IMR-90 (cell line): ENCODE measurements at regions not wholly inside any gene's neighbourhood (a gene's known extent, or its start where the extent isn't known, plus 50 kb on each side); places are given as distances from the start of the nearest gene placed in this dataset.

Source experiments
- ATAC-seq: fragments of 200-7000 bp; cut with Tn5 transposase; 2 replicates; pipeline ENCODE4 v1.9.1; 2020; ENCODE audit warnings: low read depth, mild to moderate bottlenecking, moderate library complexity
- BruUV-seq: library from RNA; stranded (reverse); fragments of 400-500 nt; replicated peaks from 2 replicates; lab custom pipeline; 2021; lab: Mats Ljungman, UMichigan
- CTCF ChIA-PET: fragments of 300-600 bp; formaldehyde crosslinking; extraction: SDS; loops from one replicate; lab custom pipeline; 2021; ENCODE audit warnings: antibody characterized with exemption; lab: Yijun Ruan, JAX
- POLR2A ChIA-PET: fragments of 300-600 bp; sonication (Branson Sonifier 250); formaldehyde crosslinking; loops from one replicate; lab custom pipeline; 2022; ENCODE audit warnings: antibody characterized with exemption; ENCODE audit not compliant: unreplicated experiment; lab: Charles Lee
- DNase-seq: peaks from one replicate; pipeline ENCODE4 v3.0.0; 2013
- H2AFZ ChIP-seq: replicated peaks from 2 replicates; pipeline ENCODE3; 2013; ENCODE audit warnings: low read length, mild to moderate bottlenecking; ENCODE audit not compliant: poor library complexity
- H2AK5ac ChIP-seq: 2 replicates; pipeline ENCODE4 v1.6.1; 2013; ENCODE audit warnings: low read depth, low read length, inconsistent platforms
- H2AK9ac ChIP-seq: replicated peaks from 2 replicates; pipeline ENCODE3; 2013; ENCODE audit warnings: mild to moderate bottlenecking, low read depth, low read length, moderate library complexity; ENCODE audit not compliant: poor library complexity
- H2BK120ac ChIP-seq: 2 replicates; pipeline ENCODE4 v1.6.1; 2013; ENCODE audit warnings: low read depth, low read length, inconsistent platforms
- H2BK15ac ChIP-seq: 3 replicates; pipeline ENCODE4 v1.6.1; 2013; ENCODE audit warnings: low read depth, low read length, inconsistent platforms
- H2BK20ac ChIP-seq: 2 replicates; pipeline ENCODE4 v1.6.1; 2013; ENCODE audit warnings: low read depth, mild to moderate bottlenecking, inconsistent platforms, low read length, moderate library complexity
- H2BK5ac ChIP-seq: 2 replicates; pipeline ENCODE4 v1.6.1; 2013; ENCODE audit warnings: mild to moderate bottlenecking, low read depth, low read length, inconsistent platforms; ENCODE audit not compliant: poor library complexity, severe bottlenecking
- H3K14ac ChIP-seq: replicated peaks from 2 replicates; pipeline ENCODE4 v1.6.1; 2013; ENCODE audit warnings: low read depth, low read length, inconsistent platforms
- H3K18ac ChIP-seq: 2 replicates; pipeline ENCODE4 v1.6.1; 2013; ENCODE audit warnings: low read depth, low read length, control low read depth
- H3K23ac ChIP-seq: 2 replicates; pipeline ENCODE4 v1.6.1; 2013; ENCODE audit warnings: low read depth, low read length, inconsistent platforms
- H3K27ac ChIP-seq: 2 replicates; pipeline ENCODE4 v1.5.1; 2013; ENCODE audit warnings: mild to moderate bottlenecking, control low read depth, low read length; ENCODE audit not compliant: insufficient read depth
- H3K27me3 ChIP-seq: 2 replicates; pipeline ENCODE4 v1.6.1; 2013; ENCODE audit warnings: low read length; ENCODE audit not compliant: control insufficient read depth, insufficient read depth
- H3K36me3 ChIP-seq: 2 replicates; pipeline ENCODE4 v1.6.1; 2013; ENCODE audit warnings: low read length, mixed read lengths; ENCODE audit not compliant: control insufficient read depth, insufficient read depth
- H3K4ac ChIP-seq: 2 replicates; pipeline ENCODE4 v1.6.1; 2013; ENCODE audit warnings: low read depth, low read length, inconsistent platforms
- H3K4me1 ChIP-seq: 2 replicates; pipeline ENCODE4 v1.6.1; 2013; ENCODE audit warnings: low read length, mixed read lengths; ENCODE audit not compliant: control insufficient read depth, insufficient read depth
- H3K4me2 ChIP-seq: 2 replicates; pipeline ENCODE4 v1.6.1; 2013; ENCODE audit warnings: low read depth, mild to moderate bottlenecking, control low read depth, low read length, moderate library complexity
- H3K4me3 ChIP-seq: 2 replicates; pipeline ENCODE4 v1.5.1; 2013; ENCODE audit warnings: low read depth, mild to moderate bottlenecking, control low read depth, low read length, moderate library complexity; ENCODE audit not compliant: insufficient read depth
- H3K56ac ChIP-seq: 2 replicates; pipeline ENCODE4 v1.6.1; 2013; ENCODE audit warnings: low read length, inconsistent platforms; ENCODE audit not compliant: insufficient read depth; ENCODE audit errors: extremely low read depth
- H3K79me1 ChIP-seq, 2 experiments: 2 replicates each; pipeline ENCODE4 v1.6.1; 2013; ENCODE audit warnings: low read length in 2 of 2, inconsistent platforms in 1 of 2, low read depth in 1 of 2
- H3K9ac ChIP-seq: 2 replicates; pipeline ENCODE4 v1.6.1; 2013; ENCODE audit warnings: low read depth, low read length, control low read depth
- H3K9me1 ChIP-seq: 2 replicates; pipeline ENCODE4 v1.6.1; 2013; ENCODE audit warnings: low read length, inconsistent platforms; ENCODE audit not compliant: insufficient read depth
- H3K9me3 ChIP-seq: 2 replicates; pipeline ENCODE4 v1.6.1; 2013; ENCODE audit warnings: low read length; ENCODE audit not compliant: control insufficient read depth, insufficient read depth
- H4K20me1 ChIP-seq: 2 replicates; pipeline ENCODE4 v1.6.1; 2013; ENCODE audit warnings: low read length, inconsistent platforms; ENCODE audit not compliant: insufficient read depth
- H4K5ac ChIP-seq: 2 replicates; pipeline ENCODE4 v1.6.1; 2013; ENCODE audit warnings: mild to moderate bottlenecking, low read depth, low read length, control low read depth
- H4K8ac ChIP-seq, 2 experiments: 2 replicates each; pipeline ENCODE4 v1.6.1; 2013; ENCODE audit warnings: low read depth in 2 of 2, low read length in 2 of 2, control low read depth in 1 of 2, inconsistent platforms in 1 of 2
- H4K91ac ChIP-seq: 2 replicates; pipeline ENCODE4 v1.6.1; 2013; ENCODE audit warnings: low read depth, low read length, inconsistent platforms; ENCODE audit not compliant: insufficient read depth
- BHLHE40 ChIP-seq: fragments of 150-350 bp; IDR thresholded peaks from 2 replicates; pipeline ENCODE4 v1.6.1; 2016; ENCODE audit warnings: mild to moderate bottlenecking, low read depth, low read length
- CEBPB ChIP-seq: IDR thresholded peaks from 2 replicates; pipeline ENCODE4 v1.6.1; 2012; ENCODE audit warnings: low read depth, low read length, improper control_type of control experiment
- CHD1 ChIP-seq: IDR thresholded peaks from 2 replicates; pipeline ENCODE4 v1.6.1; 2012; ENCODE audit warnings: low read depth, low read length, improper control_type of control experiment
- CTCF ChIP-seq: conservative IDR thresholded peaks from 2 replicates; pipeline ENCODE4 v1.5.1; 2012; ENCODE audit warnings: mild to moderate bottlenecking, low read depth, low read length, improper control_type of control experiment
- ELK1 ChIP-seq: fragments of 150-350 bp; IDR thresholded peaks from 2 replicates; pipeline ENCODE4 v1.6.1; 2016; ENCODE audit warnings: low read depth, mild to moderate bottlenecking, low read length, moderate library complexity, borderline replicate concordance
- FOS ChIP-seq: fragments of 150-350 bp; IDR thresholded peaks from 2 replicates; pipeline ENCODE4 v1.6.1; 2016; ENCODE audit warnings: low read depth, low read length
- MAFK ChIP-seq: IDR thresholded peaks from 2 replicates; pipeline ENCODE4 v1.6.1; 2012; ENCODE audit warnings: low read depth, low read length, improper control_type of control experiment
- MAZ ChIP-seq: IDR thresholded peaks from 2 replicates; pipeline ENCODE4 v1.6.1; 2012; ENCODE audit warnings: low read depth, mild to moderate bottlenecking, low read length, improper control_type of control experiment, moderate library complexity, borderline replicate concordance
- MXI1 ChIP-seq: IDR thresholded peaks from 2 replicates; pipeline ENCODE4 v1.6.1; 2012; ENCODE audit warnings: low read depth, mild to moderate bottlenecking, low read length, moderate library complexity, borderline replicate concordance
- NFE2L2 ChIP-seq: fragments of 150-350 bp; IDR thresholded peaks from 2 replicates; pipeline ENCODE4 v1.6.1; 2016; ENCODE audit warnings: low read depth, mild to moderate bottlenecking, low read length
- POLR2A ChIP-seq: IDR thresholded peaks from 2 replicates; pipeline ENCODE4 v1.6.1; 2012; ENCODE audit warnings: mild to moderate bottlenecking, low read depth, low read length
- RAD21 ChIP-seq: IDR thresholded peaks from 2 replicates; pipeline ENCODE4 v1.6.1; 2012; ENCODE audit warnings: low read length, improper control_type of control experiment
- RCOR1 ChIP-seq: IDR thresholded peaks from 2 replicates; pipeline ENCODE4 v1.6.1; 2012; ENCODE audit warnings: mild to moderate bottlenecking, low read length, improper control_type of control experiment; ENCODE audit not compliant: insufficient replicate concordance
- RFX5 ChIP-seq: IDR thresholded peaks from 2 replicates; pipeline ENCODE4 v1.8.0; 2012; ENCODE audit warnings: low read depth, mild to moderate bottlenecking, low read length, moderate library complexity
- SMC3 ChIP-seq: fragments of 150-350 bp; IDR thresholded peaks from 2 replicates; pipeline ENCODE4 v1.6.1; 2016; ENCODE audit warnings: low read depth, mild to moderate bottlenecking, antibody characterized with exemption, low read length, moderate library complexity
- USF2 ChIP-seq: fragments of 150-350 bp; IDR thresholded peaks from 2 replicates; pipeline ENCODE4 v1.6.1; 2017; ENCODE audit warnings: mild to moderate bottlenecking, antibody characterized with exemption, low read length, low read depth
- WGBS, 2 experiments: methylation state at CpG; one replicate each; pipeline versions ENCODE4 v1.1.5 to v1.1.7; 2013; ENCODE audit warnings: missing lambda C conversion rate in 2 of 2; ENCODE audit not compliant: insufficient read length in 1 of 2; ENCODE audit errors: extremely low coverage in 2 of 2; 5-methylcytosine and 5-hydroxymethylcytosine counted together
- dilution Hi-C: fragments of 300-500 bp; cut with HindIII; formaldehyde crosslinking; loops from one replicate; pipeline ENCODE4 v1.14.3; 2018; ENCODE audit warnings: low sequenced_read_pairs; ENCODE audit not compliant: unreplicated experiment
- in situ Hi-C: fragments of 300-500 bp; cut with MboI; formaldehyde crosslinking; loops from 3 replicates; pipeline ENCODE4 v1.14.3; 2019; ENCODE audit warnings: low sequenced_read_pairs, inconsistent platforms, mixed read lengths
- intact Hi-C: fragments of 100-400 bp; cut with micrococcal nuclease; formaldehyde crosslinking; loops from 2 replicates; pipeline ENCODE4 v1.10.0; 2022

GRCh38 chr2:217313386-217313785 lies 453.5 kb upstream of the TNP1 start:
- H2BK15ac ChIP-seq = no peak overlapping the region; the same call in 2 of the 3 replicates
- peaks cover 6% of the 10 kb centered on the region for H3K4me1 ChIP-seq
- no TSS peak for BruUV-seq
- H3K9me1 ChIP-seq = peaks cover 3% of the 10 kb centered on the region
- H3K27me3 ChIP-seq = no peaks in the 10 kb centered on the region
- in situ Hi-C loops = no loop called here
- no peak overlapping the region for H3K23ac ChIP-seq
- TF ChIP-seq BHLHE40 = no peak
- TF ChIP-seq USF2 = no peak
- TF ChIP-seq RFX5 = no peak
- no peak for TF ChIP-seq MAFK
- TF ChIP-seq MAZ = no peak
- no peak for TF ChIP-seq RAD21
- no peak for TF ChIP-seq CTCF
- no peak for TF ChIP-seq SMC3
- no peak for TF ChIP-seq ELK1
- no peak for TF ChIP-seq FOS
- no peak for TF ChIP-seq CHD1
- TF ChIP-seq MXI1 = no peak
- TF ChIP-seq NFE2L2 = no peak
- TF ChIP-seq POLR2A = no peak
- TF ChIP-seq CEBPB = no peak
- no peak for TF ChIP-seq RCOR1
- no peak overlapping the region for H2AK9ac ChIP-seq
- no peak for ATAC-seq
- dilution Hi-C loops = no loop called here
- H3K27ac ChIP-seq = no peak overlapping the region
- no peak for DNase-seq
- H3K9ac ChIP-seq = no peak overlapping the region
- H2BK120ac ChIP-seq = 0 out of 2 replicates have a peak overlapping the region, but pooled peaks have one; percentile 32
- H3K36me3 ChIP-seq = peaks cover 8% of the 10 kb centered on the region
- H3K4ac ChIP-seq = 0 out of 2 replicates have a peak overlapping the region, but pooled peaks have one; percentile 13
- ChIA-PET CTCF (no interaction called here), POLR2A (no interaction called here)
- H3K9me3 ChIP-seq = peaks cover 4% of the 10 kb centered on the region; the same call in 1 of the 2 replicates
- no peaks in the 10 kb centered on the region for H4K20me1 ChIP-seq
- no peak overlapping the region for H3K4me2 ChIP-seq
- H3K79me1 ChIP-seq = no peaks in the 10 kb centered on the region
- no peak overlapping the region for H3K56ac ChIP-seq
- peak overlapping the region; percentile 37; the same call in 1 of the 2 replicates for H2AK5ac ChIP-seq
- peak overlapping the region; percentile 81 for H4K5ac ChIP-seq
- H2BK5ac ChIP-seq = no peak overlapping the region
- no peak overlapping the region for H2AFZ ChIP-seq
- WGBS, 2 experiments = no CpG with 5 or more reads among the region's 4 CpGs
- peak overlapping the region in 1 of 2 experiments; percentile 4; a peak in 1 of 4 replicates for H4K8ac ChIP-seq
- intact Hi-C loops = no loop called here
- 0 out of 2 replicates have a peak overlapping the region, but pooled peaks have one; percentile 17 for H2BK20ac ChIP-seq
- no peak overlapping the region for H3K14ac ChIP-seq
- no peak overlapping the region for H3K4me3 ChIP-seq
- H3K18ac ChIP-seq = peak overlapping the region; percentile 50
- peak overlapping the region; percentile 65 for H4K91ac ChIP-seq
